Hepatocyte (in vitro differentiated cells): ENCODE measurements at regions not wholly inside any gene's neighbourhood (a gene's known extent, or its start where the extent isn't known, plus 50 kb on each side); places are given as distances from the start of the nearest gene placed in this dataset.

Source experiments
- EZH2 ChIP-seq: fragments of 200-600 bp; sonication (generic); IDR thresholded peaks from 2 replicates; pipeline ENCODE4 v1.6.1; 2016; ENCODE audit warnings: antibody characterized with exemption, mild to moderate bottlenecking, borderline replicate concordance
- TF ChIP-seq, protein P1 (sequence below): fragments of 200-600 bp; sonication (generic); IDR thresholded peaks from 2 replicates; pipeline ENCODE4 v1.5.1; 2016; ENCODE audit warnings: antibody characterized with exemption, mild to moderate bottlenecking; ENCODE audit not compliant: poor library complexity

DNA sequence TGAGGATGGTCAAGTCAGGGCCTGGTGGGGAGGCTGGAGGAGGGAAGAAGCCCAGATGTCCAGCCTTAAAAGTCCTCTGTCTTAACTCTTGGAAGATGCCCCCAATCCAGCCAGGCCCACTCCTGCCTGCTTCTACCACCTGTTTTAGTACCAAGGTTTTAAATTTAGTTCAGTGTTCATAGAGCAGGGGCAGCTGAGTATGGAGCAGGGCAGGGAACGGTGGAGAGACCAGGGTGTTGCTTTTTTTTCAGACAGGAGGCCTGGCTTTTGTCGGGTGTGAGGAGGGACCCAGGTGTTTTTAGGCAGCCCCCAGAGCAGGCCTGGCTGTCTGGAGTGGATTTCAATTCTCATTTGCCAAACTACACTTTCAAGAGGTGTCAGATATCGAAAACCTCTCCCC is 278.8 kb downstream of the CDC5L start:
- TF ChIP-seq, protein P1, sequence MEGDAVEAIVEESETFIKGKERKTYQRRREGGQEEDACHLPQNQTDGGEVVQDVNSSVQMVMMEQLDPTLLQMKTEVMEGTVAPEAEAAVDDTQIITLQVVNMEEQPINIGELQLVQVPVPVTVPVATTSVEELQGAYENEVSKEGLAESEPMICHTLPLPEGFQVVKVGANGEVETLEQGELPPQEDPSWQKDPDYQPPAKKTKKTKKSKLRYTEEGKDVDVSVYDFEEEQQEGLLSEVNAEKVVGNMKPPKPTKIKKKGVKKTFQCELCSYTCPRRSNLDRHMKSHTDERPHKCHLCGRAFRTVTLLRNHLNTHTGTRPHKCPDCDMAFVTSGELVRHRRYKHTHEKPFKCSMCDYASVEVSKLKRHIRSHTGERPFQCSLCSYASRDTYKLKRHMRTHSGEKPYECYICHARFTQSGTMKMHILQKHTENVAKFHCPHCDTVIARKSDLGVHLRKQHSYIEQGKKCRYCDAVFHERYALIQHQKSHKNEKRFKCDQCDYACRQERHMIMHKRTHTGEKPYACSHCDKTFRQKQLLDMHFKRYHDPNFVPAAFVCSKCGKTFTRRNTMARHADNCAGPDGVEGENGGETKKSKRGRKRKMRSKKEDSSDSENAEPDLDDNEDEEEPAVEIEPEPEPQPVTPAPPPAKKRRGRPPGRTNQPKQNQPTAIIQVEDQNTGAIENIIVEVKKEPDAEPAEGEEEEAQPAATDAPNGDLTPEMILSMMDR = no peak
- TF ChIP-seq EZH2 = no peak
